ENCODE measurements at regions not wholly inside any gene's neighbourhood (a gene's known extent, or its start where the extent isn't known, plus 50 kb on each side); places are given as distances from the start of the nearest gene placed in this dataset.

GRCh38 chr2:33777786-33778185, 178.7 kb upstream of the FAM98A start:
- in situ Hi-C loops (cut with HindIII; ENCODE audit: low sequenced_read_pairs), result no loop called here

DNA sequence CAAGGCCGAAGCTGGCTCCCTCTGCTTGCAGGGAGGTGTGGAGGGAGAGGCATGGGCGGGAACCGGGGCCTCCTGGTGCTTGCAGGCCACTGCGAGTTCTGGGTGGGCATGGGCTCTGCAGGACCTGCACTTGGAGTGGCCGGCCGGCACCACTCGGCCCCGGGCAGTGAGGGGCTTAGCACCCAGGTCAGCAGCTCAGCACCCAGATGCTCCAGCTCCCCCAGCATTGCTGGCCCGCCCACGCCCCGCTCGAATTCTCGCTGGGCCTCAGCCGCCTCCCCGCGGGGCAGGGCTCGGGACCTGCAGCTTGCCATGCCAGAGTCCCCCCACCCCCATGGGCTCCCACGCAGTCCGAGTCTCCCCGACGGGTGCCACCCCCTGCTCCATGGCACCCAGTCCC, 176.2 kb upstream of the FAM98A start:
- in situ Hi-C loops (cut with HindIII; ENCODE audit: low sequenced_read_pairs), result no loop called here

GRCh38 chr2:33770023-33770422, 170.9 kb upstream of the FAM98A start:
- in situ Hi-C loops (cut with HindIII; ENCODE audit: low sequenced_read_pairs), result no loop called here

DNA sequence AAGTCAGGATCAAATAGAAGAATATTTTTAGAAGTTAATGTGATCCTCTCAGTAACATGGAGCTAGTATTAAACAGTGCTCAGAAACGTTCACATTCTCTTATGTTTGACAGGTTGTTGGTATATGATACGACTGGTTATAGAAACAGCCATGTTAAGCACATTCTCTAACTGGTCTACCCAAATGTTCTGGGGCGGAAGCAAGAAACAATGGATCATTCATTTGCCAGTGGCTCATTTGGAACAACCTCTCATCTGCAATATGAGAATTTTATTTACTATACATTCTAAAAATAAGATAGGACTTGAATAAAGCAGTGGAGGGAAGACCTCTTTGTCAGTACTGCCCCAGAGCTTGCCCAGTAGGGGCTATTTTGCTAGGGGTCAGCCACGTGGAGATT, 167.1 kb upstream of the FAM98A start:
- in situ Hi-C loops (cut with HindIII; ENCODE audit: low sequenced_read_pairs), result no loop called here

DNA sequence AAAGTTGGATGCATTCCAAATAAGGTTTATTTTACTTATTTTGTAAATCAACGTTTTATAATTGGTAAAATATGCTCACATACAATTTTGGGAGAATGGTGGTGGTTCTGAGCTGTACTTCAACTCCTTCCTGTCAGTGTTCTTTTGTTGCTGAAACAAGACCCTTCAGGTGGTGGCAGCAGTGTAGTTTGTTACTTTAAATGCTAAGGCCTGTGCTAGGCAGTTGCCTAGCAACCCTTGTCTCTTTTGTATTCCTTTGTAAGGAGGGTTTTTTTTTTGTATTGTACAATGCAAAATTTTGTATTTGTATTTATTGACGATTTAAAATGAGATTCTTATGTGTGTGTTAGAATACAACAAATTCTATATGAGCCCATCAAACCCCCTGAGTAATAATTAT, 166.0 kb upstream of the FAM98A start:
- in situ Hi-C loops (cut with HindIII; ENCODE audit: low sequenced_read_pairs), result no loop called here

DNA sequence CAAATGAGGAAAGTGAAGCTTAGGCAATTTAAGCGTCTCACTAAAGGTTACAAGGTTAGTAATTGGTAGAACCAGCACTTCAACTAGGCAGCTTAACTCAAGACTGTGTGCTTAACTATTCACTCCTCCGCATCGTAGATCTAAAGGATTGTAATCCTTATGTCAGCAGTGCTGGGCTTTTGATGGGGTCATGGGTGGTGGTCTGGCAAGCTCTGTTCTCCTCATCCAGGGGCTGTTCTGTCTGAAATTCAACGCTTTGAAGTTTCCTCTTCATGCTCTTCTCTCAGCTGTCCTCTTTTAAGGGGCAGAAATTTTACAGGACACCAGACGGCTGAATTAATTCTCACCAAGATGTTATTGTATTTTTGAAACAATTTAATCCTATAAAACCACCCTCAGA, 165.5 kb upstream of the FAM98A start:
- in situ Hi-C loops (cut with HindIII; ENCODE audit: low sequenced_read_pairs), result no loop called here

DNA sequence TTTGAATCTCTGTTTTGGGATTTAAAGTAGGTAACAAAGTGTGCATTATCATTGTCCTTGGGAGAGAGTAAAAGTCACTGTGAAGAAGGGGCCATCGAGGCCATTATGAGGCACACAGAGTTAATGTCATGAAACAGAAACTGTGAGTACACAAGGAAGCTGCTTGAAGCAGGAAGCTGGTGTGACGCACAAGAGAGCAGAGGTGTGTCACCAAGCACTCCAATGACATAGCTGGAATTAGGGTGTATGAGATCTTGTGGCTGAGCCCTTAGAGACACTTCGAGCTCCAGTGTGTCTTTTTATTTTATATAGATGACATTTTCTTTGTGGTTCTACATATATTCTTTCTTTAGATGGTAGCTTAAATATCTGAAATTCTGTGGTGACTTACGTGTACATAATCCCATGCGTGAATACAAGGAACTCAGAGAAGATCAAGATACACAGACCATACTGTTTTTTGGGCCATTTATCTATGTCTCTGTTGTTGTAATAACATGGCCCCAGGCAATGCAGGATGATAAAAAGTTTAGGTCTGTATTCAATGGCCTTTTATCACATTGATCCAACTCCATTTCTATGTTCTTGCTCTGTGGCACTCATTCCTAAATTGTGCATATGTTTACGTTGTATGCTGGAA, 164.7 kb upstream of the FAM98A start:
- in situ Hi-C loops (cut with HindIII; ENCODE audit: low sequenced_read_pairs), result no loop called here

DNA sequence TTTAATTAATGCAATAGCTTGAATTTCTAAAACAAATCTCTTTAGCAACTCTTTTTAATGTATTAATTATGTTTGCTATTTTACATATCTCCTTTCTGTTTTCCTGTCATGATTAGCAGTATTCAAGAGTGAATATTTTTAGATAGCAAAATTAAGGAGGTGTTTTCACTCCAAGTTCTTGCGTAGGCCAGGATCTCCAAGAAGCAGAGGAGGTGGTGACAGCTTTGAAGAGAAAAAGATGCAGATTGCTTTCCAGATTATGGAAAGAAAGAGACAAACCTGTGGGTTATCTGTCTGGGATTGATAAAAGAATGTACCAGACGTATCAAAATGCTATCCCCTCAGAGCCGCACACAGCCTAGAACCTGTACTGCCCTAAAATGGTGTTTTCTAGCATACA, 163.5 kb upstream of the FAM98A start:
- in situ Hi-C loops (cut with HindIII; ENCODE audit: low sequenced_read_pairs), result no loop called here

DNA sequence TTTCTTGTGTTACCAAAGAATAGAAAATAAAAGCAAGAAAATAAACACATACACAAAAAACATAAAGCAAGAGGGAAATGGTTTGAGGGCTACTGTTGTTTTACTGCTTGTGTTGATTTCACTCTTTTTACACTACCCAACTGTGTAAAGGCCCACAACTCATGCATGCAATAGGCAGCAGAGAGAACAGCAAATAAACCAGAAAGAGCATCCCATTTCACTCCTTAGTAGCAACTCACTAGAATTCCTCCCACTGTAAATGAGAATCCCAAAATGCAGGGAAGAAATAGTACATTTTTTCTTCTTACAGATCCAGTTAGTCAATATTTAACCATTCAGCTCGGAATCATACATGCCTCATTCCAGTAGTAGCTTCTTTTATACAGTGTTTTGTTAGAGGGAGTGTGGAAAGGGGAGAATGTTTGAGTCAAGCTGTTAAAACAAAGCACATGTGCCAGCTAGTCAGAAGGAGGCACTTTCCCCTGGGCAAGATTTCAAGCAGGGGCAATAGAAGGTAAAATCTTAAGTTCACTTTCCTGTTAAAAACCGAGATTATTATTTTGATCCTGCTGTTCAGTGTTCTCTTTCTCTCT, 147.2 kb upstream of the FAM98A start:
- in situ Hi-C loops (cut with HindIII; ENCODE audit: low sequenced_read_pairs), result no loop called here

DNA sequence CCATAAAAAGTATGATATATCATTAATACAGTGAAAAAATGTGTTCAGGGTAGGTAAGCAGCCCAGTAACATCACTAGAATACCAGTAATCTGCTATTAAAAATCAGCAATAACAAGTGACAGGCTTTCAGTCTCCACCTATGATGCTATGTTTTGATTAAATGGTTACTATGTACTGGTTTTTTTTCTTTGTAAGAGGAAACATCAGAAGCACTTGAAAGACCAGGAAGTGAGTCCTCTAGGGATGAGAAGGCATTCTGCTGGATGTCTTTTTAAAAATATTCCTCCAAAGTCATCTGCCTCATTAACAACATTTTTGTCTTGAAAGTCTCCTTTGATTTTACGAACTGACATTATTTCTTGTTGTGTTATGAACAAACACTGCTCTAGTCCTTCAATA, 136.0 kb upstream of the FAM98A start:
- in situ Hi-C loops (cut with HindIII; ENCODE audit: low sequenced_read_pairs), result no loop called here

GRCh38 chr2:33730804-33731203, 131.7 kb upstream of the FAM98A start:
- in situ Hi-C loops (cut with HindIII; ENCODE audit: low sequenced_read_pairs), result no loop called here

- in situ Hi-C loops (cut with HindIII; ENCODE audit: low sequenced_read_pairs), result no loop called here
Observed at GRCh38 chr2:33730193-33730592, 131.1 kb upstream of the FAM98A start.

- in situ Hi-C loops (cut with HindIII; ENCODE audit: low sequenced_read_pairs), result no loop called here
Observed at GRCh38 chr2:33729353-33729752, 130.3 kb upstream of the FAM98A start.

- in situ Hi-C loops (cut with HindIII; ENCODE audit: low sequenced_read_pairs), result no loop called here
Observed at GRCh38 chr2:33728106-33728505, 129.0 kb upstream of the FAM98A start.

- in situ Hi-C loops (cut with HindIII; ENCODE audit: low sequenced_read_pairs), result no loop called here
Observed at GRCh38 chr2:33727361-33728032, 128.4 kb upstream of the FAM98A start.

DNA sequence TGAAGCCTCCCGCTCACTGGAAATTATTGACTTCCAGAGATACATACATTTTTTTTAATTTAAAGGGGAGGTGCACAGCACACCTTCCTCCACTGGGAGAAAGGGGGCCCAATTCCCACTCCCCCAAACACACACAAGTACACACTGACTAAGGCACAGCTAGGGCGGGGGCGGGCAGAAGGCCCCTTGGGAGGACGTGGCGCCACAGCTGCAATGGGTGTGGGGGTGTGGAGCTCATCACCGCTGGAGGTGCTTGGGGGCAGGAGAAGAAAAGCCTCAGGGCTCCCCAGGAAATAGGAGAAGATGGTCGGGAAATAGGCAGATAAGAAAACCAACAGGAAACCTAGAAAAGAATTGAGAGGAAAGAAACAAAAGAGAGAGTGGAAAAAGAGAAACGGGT, 127.3 kb upstream of the FAM98A start:
- in situ Hi-C loops (cut with HindIII; ENCODE audit: low sequenced_read_pairs), result no loop called here

GRCh38 chr2:33723329-33723728, 124.2 kb upstream of the FAM98A start:
- in situ Hi-C loops (cut with HindIII; ENCODE audit: low sequenced_read_pairs), result no loop called here

GRCh38 chr2:33719067-33719466, 120.0 kb upstream of the FAM98A start:
- in situ Hi-C loops (cut with HindIII; ENCODE audit: low sequenced_read_pairs), result no loop called here

- in situ Hi-C loops (cut with HindIII; ENCODE audit: low sequenced_read_pairs), result no loop called here
Observed at GRCh38 chr2:33712674-33713073, 113.6 kb upstream of the FAM98A start.

DNA sequence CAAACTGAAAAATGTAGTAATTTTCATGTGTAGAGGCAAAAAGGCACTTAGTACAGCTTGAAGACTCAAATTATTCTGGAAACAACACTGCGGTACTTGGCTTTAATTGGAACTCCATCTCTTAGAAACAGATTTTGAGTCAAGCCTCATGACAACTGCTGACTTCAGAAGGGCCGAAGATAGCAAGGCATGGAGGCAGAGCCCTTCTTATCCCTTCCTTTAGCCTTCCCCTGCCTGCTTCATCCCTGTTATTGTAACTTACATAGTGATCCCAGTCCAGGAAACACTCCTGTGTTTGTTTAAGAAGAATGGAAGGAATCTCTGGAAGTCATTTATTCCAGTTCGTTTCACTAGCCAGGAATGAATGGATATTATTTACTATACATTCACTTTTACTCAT, 110.9 kb upstream of the FAM98A start:
- in situ Hi-C loops (cut with HindIII; ENCODE audit: low sequenced_read_pairs), result no loop called here

- in situ Hi-C loops (cut with HindIII; ENCODE audit: low sequenced_read_pairs), result no loop called here
Observed at GRCh38 chr2:33707312-33707711, 108.2 kb upstream of the FAM98A start.

GRCh38 chr2:33706410-33706809, 107.3 kb upstream of the FAM98A start:
- in situ Hi-C loops (cut with HindIII; ENCODE audit: low sequenced_read_pairs), result no loop called here

All from DLD1 (cell line).